ENCODE measurements at regions not wholly inside any gene's neighbourhood (a gene's known extent, or its start where the extent isn't known, plus 50 kb on each side); places are given as distances from the start of the nearest gene placed in this dataset.

DNA sequence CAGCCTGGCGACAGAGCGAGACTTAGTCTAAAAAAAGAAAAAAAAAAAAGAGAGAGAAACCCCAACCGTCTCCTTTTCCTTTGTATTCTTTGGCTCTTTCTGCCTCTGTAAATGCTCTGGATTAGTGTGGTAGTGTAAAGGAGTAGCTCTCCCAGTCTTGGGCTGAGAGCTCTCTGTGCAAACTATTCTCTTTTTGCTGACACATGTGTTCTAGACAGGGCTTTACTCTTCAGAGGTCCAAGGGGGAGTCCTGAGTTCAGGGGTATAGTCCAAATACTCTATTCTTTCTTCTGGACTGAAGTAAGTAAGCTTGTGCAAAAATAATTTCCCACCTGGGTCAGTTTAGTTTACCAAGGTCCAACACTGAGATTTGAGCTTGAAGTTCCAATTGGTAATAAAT is 183.8 kb upstream of the KCNK2 start:
- H3K9me3 ChIP-seq (ENCODE audit: low read depth) = no peaks in the 10 kb centered on the region
- H3K36me3 ChIP-seq = no peaks in the 10 kb centered on the region
- no peak for DNase-seq (ENCODE audit: low read depth in 1 of 2, low spot score in 1 of 2)
- H3K27me3 ChIP-seq = no peaks in the 10 kb centered on the region
- H3K4me3 ChIP-seq = no peak overlapping the region
- TF ChIP-seq, protein P1, sequence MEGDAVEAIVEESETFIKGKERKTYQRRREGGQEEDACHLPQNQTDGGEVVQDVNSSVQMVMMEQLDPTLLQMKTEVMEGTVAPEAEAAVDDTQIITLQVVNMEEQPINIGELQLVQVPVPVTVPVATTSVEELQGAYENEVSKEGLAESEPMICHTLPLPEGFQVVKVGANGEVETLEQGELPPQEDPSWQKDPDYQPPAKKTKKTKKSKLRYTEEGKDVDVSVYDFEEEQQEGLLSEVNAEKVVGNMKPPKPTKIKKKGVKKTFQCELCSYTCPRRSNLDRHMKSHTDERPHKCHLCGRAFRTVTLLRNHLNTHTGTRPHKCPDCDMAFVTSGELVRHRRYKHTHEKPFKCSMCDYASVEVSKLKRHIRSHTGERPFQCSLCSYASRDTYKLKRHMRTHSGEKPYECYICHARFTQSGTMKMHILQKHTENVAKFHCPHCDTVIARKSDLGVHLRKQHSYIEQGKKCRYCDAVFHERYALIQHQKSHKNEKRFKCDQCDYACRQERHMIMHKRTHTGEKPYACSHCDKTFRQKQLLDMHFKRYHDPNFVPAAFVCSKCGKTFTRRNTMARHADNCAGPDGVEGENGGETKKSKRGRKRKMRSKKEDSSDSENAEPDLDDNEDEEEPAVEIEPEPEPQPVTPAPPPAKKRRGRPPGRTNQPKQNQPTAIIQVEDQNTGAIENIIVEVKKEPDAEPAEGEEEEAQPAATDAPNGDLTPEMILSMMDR (IDR thresholded peaks at IDR 0.05; ENCODE audit: low read depth, low read length) = no peak
- no peaks in the 10 kb centered on the region for H3K4me1 ChIP-seq (ENCODE audit: low read depth)
- no peak overlapping the region for H3K27ac ChIP-seq

DNA sequence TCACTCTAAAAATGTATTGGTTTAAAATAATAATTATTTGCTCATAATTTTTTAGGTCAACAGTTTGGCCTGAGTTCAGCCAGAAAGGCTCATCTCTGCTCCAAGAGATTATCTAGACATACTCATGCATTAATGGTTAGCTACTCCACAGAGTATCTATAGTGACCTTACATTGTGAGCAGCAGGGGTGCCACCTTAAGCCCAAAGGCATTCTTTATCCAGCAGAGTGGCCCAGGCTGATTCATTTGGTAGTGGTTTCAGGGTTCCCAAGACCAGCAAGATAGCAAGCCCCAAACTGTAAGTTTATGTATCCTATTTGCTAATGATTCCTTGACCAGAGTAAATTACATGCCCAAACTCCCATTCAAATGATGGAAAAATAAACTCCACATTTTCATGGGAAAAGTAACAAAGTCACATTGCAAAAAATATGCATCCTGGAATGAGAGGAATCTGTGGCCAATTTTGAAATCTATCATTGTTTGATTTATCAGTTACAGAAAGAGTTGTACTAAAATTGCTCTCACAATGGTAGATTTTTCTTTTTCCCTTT is 182.6 kb upstream of the KCNK2 start:
- no peaks in the 10 kb centered on the region for H3K36me3 ChIP-seq
- no peak overlapping the region for H3K27ac ChIP-seq
- H3K27me3 ChIP-seq = no peaks in the 10 kb centered on the region
- H3K4me1 ChIP-seq (ENCODE audit: low read depth) = no peaks in the 10 kb centered on the region
- no peak for DNase-seq (ENCODE audit: low read depth in 1 of 2, low spot score in 1 of 2)
- no peaks in the 10 kb centered on the region for H3K9me3 ChIP-seq (ENCODE audit: low read depth)
- TF ChIP-seq, protein P1 (IDR thresholded peaks at IDR 0.05; ENCODE audit: low read depth, low read length) = no peak
- no peak overlapping the region for H3K4me3 ChIP-seq

DNA sequence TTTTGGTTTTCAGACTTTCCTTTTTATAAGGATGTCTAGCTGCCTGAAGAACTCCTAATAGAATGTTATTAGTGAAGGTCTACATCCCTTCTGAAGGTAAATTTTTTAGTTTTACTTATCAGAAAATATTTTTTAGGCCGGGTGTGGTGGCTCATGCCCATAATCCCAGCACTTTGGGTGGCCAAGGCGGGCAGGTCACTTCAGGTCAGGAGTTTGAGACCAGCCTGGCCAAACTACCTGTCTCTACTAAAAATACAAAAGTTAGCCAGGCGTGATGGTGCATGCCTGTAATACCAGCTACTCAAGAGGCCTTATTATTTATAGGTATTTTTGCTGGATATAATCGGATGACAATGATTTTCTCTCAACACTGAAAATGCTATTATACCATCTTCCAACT is 181.9 kb upstream of the KCNK2 start:
- no peak overlapping the region for H3K4me3 ChIP-seq
- H3K27ac ChIP-seq = no peak overlapping the region
- H3K27me3 ChIP-seq = no peaks in the 10 kb centered on the region
- TF ChIP-seq, protein P1 (IDR thresholded peaks at IDR 0.05; ENCODE audit: low read depth, low read length) = no peak
- no peaks in the 10 kb centered on the region for H3K4me1 ChIP-seq (ENCODE audit: low read depth)
- H3K36me3 ChIP-seq = no peaks in the 10 kb centered on the region
- DNase-seq (ENCODE audit: low read depth in 1 of 2, low spot score in 1 of 2) = no peak
- no peaks in the 10 kb centered on the region for H3K9me3 ChIP-seq (ENCODE audit: low read depth)

DNA sequence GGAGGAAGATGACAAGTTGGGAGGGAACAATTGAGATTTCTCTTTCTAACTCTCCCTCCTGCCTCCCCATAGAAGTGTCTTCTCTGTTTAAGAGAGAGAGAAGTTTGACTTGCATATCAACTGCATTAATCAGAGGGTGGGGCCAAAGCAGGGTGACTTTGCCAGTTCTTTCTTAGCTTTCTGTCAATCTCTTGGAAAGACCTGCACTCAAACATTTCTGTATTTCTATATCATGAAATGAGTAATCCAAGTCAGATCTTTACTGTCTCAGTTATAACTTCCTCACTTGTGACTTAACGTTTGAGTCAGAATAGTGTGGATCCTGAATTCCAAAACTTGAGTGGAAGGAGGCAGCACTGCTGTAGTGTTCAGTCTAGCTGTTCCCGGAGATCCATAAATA is 180.8 kb upstream of the KCNK2 start:
- DNase-seq (ENCODE audit: low read depth in 1 of 2, low spot score in 1 of 2) = peak in 1 of 2 donors; percentile 18
- H3K27me3 ChIP-seq = no peaks in the 10 kb centered on the region
- H3K4me3 ChIP-seq = no peak overlapping the region
- H3K4me1 ChIP-seq (ENCODE audit: low read depth) = no peaks in the 10 kb centered on the region
- H3K27ac ChIP-seq = no peak overlapping the region
- H3K9me3 ChIP-seq (ENCODE audit: low read depth) = no peaks in the 10 kb centered on the region
- no peaks in the 10 kb centered on the region for H3K36me3 ChIP-seq
- TF ChIP-seq, protein P1 (IDR thresholded peaks at IDR 0.05; ENCODE audit: low read depth, low read length) = no peak

DNA sequence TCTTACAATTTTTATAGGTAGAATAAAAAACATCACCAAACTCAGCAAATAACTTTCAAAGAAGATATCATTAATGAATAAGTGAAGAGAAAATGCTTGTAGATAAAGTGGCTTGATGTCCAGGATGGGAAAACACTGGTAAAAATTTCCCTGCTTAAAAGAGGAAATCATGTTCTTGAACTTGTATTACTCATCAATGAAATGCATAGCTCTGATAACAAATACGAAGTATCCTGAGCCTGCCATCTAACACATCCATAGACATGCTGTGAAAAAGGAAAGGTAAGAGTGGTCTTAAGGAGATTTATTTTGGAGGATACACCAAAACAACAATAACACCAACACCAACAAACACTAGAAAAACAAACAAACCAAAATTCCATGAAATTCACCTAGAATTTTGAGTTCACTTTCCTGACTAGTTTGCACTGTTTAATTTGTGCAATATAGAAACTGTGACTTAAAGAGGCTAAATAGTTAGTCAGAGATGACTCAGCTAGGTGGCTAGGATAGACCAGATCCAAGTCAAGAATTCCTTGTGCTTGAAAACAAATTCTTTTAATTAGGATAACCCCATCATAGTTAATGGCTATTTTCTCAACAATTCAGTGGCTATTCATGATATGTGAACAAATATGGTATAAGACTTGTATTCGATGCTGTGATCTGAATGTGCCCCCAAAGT is 179.8 kb upstream of the KCNK2 start:
- DNase-seq (ENCODE audit: low read depth in 1 of 2, low spot score in 1 of 2) = peak in 1 of 2 donors; percentile 35
- TF ChIP-seq, protein P1 (IDR thresholded peaks at IDR 0.05; ENCODE audit: low read depth, low read length) = no peak

More for the DNA sequence above, 179.8 kb upstream of the KCNK2 start:
- Histone ChIP-seq H3K9me3 (ENCODE audit: low read depth) (no peaks in the 10 kb centered on the region), H3K27ac (no peak overlapping the region), H3K27me3 (no peaks in the 10 kb centered on the region), H3K4me3 (no peak overlapping the region), H3K4me1 (ENCODE audit: low read depth) (no peaks in the 10 kb centered on the region), H3K36me3 (no peaks in the 10 kb centered on the region)

All from cardiac muscle cell (in vitro differentiated cells and primary cell).